Activated T-cell treated with anti-CD3 and anti-CD28 coated beads, Interleukin-2, amount 50 U/mL, for 48 hours (primary cell): ENCODE measurements at regions not wholly inside any gene's neighbourhood (a gene's known extent, or its start where the extent isn't known, plus 50 kb on each side); places are given as distances from the start of the nearest gene placed in this dataset.
A peak's percentile ranks its signal among the peaks of the same experiment; 100 is the strongest.
"Not testable (repeated sequence)": the region's sequence is repeated elsewhere in the genome, so short reads cannot be mapped to it uniquely, and the experiment has no call there.

ENCODE experiments used
- DNase-seq, 2 experiments: peaks; one replicate each; pipeline ENCODE4 v3.0.0-alpha.2; 2020

GRCh38 chr6:120478650-120479049 is 855.6 kb downstream of the TBC1D32 start:
- no peak for DNase-seq

- DNase-seq, result no peak
Measured at GRCh38 chr6:120473804-120474203, 860.5 kb downstream of the TBC1D32 start.

GRCh38 chr6:120468486-120468885 is 865.8 kb downstream of the TBC1D32 start:
- DNase-seq, result no peak

GRCh38 chr6:120451508-120451907 is 882.8 kb downstream of the TBC1D32 start:
- no peak for DNase-seq

GRCh38 chr6:120447605-120448004 is 886.7 kb downstream of the TBC1D32 start:
- no peak for DNase-seq

GRCh38 chr6:120432840-120433239 is 901.4 kb downstream of the TBC1D32 start:
- DNase-seq, result not testable (repeated sequence)

GRCh38 chr6:120431841-120432240 is 902.4 kb downstream of the TBC1D32 start:
- no peak for DNase-seq

- no peak for DNase-seq
Measured at GRCh38 chr6:120411394-120411793, 922.9 kb downstream of the TBC1D32 start.

GRCh38 chr6:120410586-120410985 is 923.7 kb downstream of the TBC1D32 start:
- no peak for DNase-seq

GRCh38 chr6:120407696-120408095 is 926.6 kb downstream of the TBC1D32 start:
- no peak for DNase-seq

- no peak for DNase-seq
Measured at GRCh38 chr6:120405947-120406346, 928.3 kb downstream of the TBC1D32 start.

GRCh38 chr6:120395784-120396183 is 938.5 kb downstream of the TBC1D32 start:
- no peak for DNase-seq

- DNase-seq, result no peak
Measured at GRCh38 chr6:120395330-120395729, 939.0 kb downstream of the TBC1D32 start.

GRCh38 chr6:120392941-120393340 is 941.3 kb downstream of the TBC1D32 start:
- DNase-seq, result no peak

GRCh38 chr6:120384671-120385070 is 949.6 kb downstream of the TBC1D32 start:
- no peak for DNase-seq

- DNase-seq, result no peak
Measured at GRCh38 chr6:120383681-120384080, 950.6 kb downstream of the TBC1D32 start.

- no peak for DNase-seq
Measured at GRCh38 chr6:120378582-120379220, 955.6 kb downstream of the TBC1D32 start.

- no peak for DNase-seq
Measured at GRCh38 chr6:120373185-120373584, 961.1 kb downstream of the TBC1D32 start.

- no peak for DNase-seq
Measured at GRCh38 chr6:120363429-120363828, 970.9 kb downstream of the TBC1D32 start.

- DNase-seq, result not testable (repeated sequence)
Measured at GRCh38 chr6:120358535-120358934, 975.7 kb downstream of the TBC1D32 start.

- DNase-seq, result no peak
Measured at GRCh38 chr6:120357447-120357846, 976.8 kb downstream of the TBC1D32 start.

- DNase-seq, result no peak
Measured at GRCh38 chr6:120355822-120356221, 978.5 kb downstream of the TBC1D32 start.

GRCh38 chr6:120354452-120355098 is 979.7 kb downstream of the TBC1D32 start:
- DNase-seq, result peak in 1 of 2 experiments; percentile 15

GRCh38 chr6:120352491-120352890 is 981.8 kb downstream of the TBC1D32 start:
- no peak for DNase-seq

GRCh38 chr6:120348926-120349325 is 985.4 kb downstream of the TBC1D32 start:
- no peak for DNase-seq
